ENCODE measurements at regions not wholly inside any gene's neighbourhood (a gene's known extent, or its start where the extent isn't known, plus 50 kb on each side); places are given as distances from the start of the nearest gene placed in this dataset.
A peak's percentile ranks its signal among the peaks of the same experiment; 100 is the strongest.

GRCh38 chr1:67573311-67573872 lies 111.6 kb upstream of the GADD45A start:
- peak overlapping the region; percentile 22; the same call in 1 of the 2 replicates for H2AFZ ChIP-seq (ENCODE audit: low read length)
- H3K9me3 ChIP-seq (ENCODE audit: low read length) = no peaks in the 10 kb centered on the region
- BruUV-seq (replicated peaks) = no TSS peak
- no peak overlapping the region for H3K4me2 ChIP-seq (ENCODE audit: low read length)
- intact Hi-C loops (cut with micrococcal nuclease) = loop anchor here (5.0 kb wide), 1 partner anchor 54 kb away; no protein-coding TSS in a partner anchor
- ChIA-PET POLR2A (ENCODE audit: unreplicated experiment) (no interaction called here), CTCF (interaction anchor here (0.6 kb wide), 1 partner anchor 40 kb away, joined by 5 read pairs; no protein-coding TSS in a partner anchor)
- TF ChIP-seq EZH2phosphoT487 (IDR thresholded peaks at IDR 0.05; ENCODE audit: borderline replicate concordance, low read length) (no peak), EZH2 (IDR thresholded peaks at IDR 0.05; ENCODE audit: low read length, unreplicated experiment) (no peak)
- TF ChIP-seq, protein P1, sequence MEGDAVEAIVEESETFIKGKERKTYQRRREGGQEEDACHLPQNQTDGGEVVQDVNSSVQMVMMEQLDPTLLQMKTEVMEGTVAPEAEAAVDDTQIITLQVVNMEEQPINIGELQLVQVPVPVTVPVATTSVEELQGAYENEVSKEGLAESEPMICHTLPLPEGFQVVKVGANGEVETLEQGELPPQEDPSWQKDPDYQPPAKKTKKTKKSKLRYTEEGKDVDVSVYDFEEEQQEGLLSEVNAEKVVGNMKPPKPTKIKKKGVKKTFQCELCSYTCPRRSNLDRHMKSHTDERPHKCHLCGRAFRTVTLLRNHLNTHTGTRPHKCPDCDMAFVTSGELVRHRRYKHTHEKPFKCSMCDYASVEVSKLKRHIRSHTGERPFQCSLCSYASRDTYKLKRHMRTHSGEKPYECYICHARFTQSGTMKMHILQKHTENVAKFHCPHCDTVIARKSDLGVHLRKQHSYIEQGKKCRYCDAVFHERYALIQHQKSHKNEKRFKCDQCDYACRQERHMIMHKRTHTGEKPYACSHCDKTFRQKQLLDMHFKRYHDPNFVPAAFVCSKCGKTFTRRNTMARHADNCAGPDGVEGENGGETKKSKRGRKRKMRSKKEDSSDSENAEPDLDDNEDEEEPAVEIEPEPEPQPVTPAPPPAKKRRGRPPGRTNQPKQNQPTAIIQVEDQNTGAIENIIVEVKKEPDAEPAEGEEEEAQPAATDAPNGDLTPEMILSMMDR (conservative IDR thresholded peaks at IDR 0.05; ENCODE audit: low read depth, low read length) = no peak
- H3K9ac ChIP-seq (ENCODE audit: low read length) = no peak overlapping the region
- no peaks in the 10 kb centered on the region for H3K36me3 ChIP-seq (ENCODE audit: low read depth, low read length)
- no peak overlapping the region for H3K4me3 ChIP-seq (ENCODE audit: low read length)
- H3K79me2 ChIP-seq (ENCODE audit: low read length) = no peaks in the 10 kb centered on the region
- no peaks in the 10 kb centered on the region for H3K9me2 ChIP-seq (replicated peaks; ENCODE audit: low read length)
- H3K27me3 ChIP-seq (ENCODE audit: low read length) = no peaks in the 10 kb centered on the region
- ATAC-seq (no peak), DNase-seq (no peak)
- H3K27ac ChIP-seq (ENCODE audit: low read length) = no peak overlapping the region
- peaks cover 47% of the 10 kb centered on the region for H3K4me1 ChIP-seq (ENCODE audit: insufficient read depth, low read length)
- H3F3A ChIP-seq (ENCODE audit: low read length, unreplicated experiment) = peaks cover 5% of the 10 kb centered on the region
- no peaks in the 10 kb centered on the region for H4K20me1 ChIP-seq (ENCODE audit: low read length)

DNA sequence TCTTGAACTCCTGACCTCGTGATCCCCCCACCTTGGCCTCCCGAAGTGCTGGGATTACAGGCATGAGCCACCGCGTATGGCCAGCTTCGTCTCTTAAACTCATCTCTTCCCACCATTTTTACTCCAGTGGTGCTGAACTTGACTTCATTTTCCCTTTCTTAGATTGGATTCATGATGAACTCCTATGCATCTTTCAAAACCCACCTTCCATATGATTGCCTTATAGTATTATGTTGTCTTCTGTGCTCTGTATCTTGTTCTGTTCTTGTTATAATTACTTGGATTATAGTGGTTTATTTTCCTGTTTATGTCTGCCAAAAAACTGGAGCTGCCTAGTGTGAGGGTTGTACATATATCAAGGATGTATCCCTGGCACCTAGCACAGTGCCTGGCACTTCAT lies 110.8 kb upstream of the GADD45A start:
- H3K4me3 ChIP-seq (ENCODE audit: low read length) = no peak overlapping the region
- peaks cover 5% of the 10 kb centered on the region for H3F3A ChIP-seq (ENCODE audit: low read length, unreplicated experiment)
- H3K9ac ChIP-seq (ENCODE audit: low read length) = no peak overlapping the region
- no peak for DNase-seq
- TF ChIP-seq, protein P1 (conservative IDR thresholded peaks at IDR 0.05; ENCODE audit: low read depth, low read length) = no peak
- TF ChIP-seq EZH2 (IDR thresholded peaks at IDR 0.05; ENCODE audit: low read length, unreplicated experiment) (no peak), EZH2phosphoT487 (IDR thresholded peaks at IDR 0.05; ENCODE audit: borderline replicate concordance, low read length) (no peak)
- no peaks in the 10 kb centered on the region for H3K9me3 ChIP-seq (ENCODE audit: low read length)
- H3K27ac ChIP-seq (ENCODE audit: low read length) = no peak overlapping the region
- no peak for ATAC-seq
- ChIA-PET POLR2A (ENCODE audit: unreplicated experiment) (no interaction called here), CTCF (interaction anchor here (0.6 kb wide), 1 partner anchor 40 kb away, joined by 5 read pairs; no protein-coding TSS in a partner anchor)
- no TSS peak for BruUV-seq (replicated peaks)
- no peak overlapping the region for H3K4me2 ChIP-seq (ENCODE audit: low read length)
- no peak overlapping the region for H2AFZ ChIP-seq (ENCODE audit: low read length)
- no peaks in the 10 kb centered on the region for H3K9me2 ChIP-seq (replicated peaks; ENCODE audit: low read length)
- H3K36me3 ChIP-seq (ENCODE audit: low read depth, low read length) = no peaks in the 10 kb centered on the region
- H3K4me1 ChIP-seq (ENCODE audit: insufficient read depth, low read length) = peaks cover 47% of the 10 kb centered on the region
- H4K20me1 ChIP-seq (ENCODE audit: low read length) = no peaks in the 10 kb centered on the region
- H3K27me3 ChIP-seq (ENCODE audit: low read length) = no peaks in the 10 kb centered on the region
- no peaks in the 10 kb centered on the region for H3K79me2 ChIP-seq (ENCODE audit: low read length)
- intact Hi-C loops (cut with micrococcal nuclease) = loop anchor here (5.0 kb wide), 1 partner anchor 53 kb away; no protein-coding TSS in a partner anchor

- POLR2A ChIA-PET (ENCODE audit: unreplicated experiment) = no interaction called here
- TF ChIP-seq EZH2phosphoT487 (IDR thresholded peaks at IDR 0.05; ENCODE audit: borderline replicate concordance, low read length) = no peak
- TF ChIP-seq, protein P1 (conservative IDR thresholded peaks at IDR 0.05; ENCODE audit: low read depth, low read length) = no peak
- no peak for TF ChIP-seq EZH2 (IDR thresholded peaks at IDR 0.05; ENCODE audit: low read length, unreplicated experiment)
- no peak overlapping the region for H3K9ac ChIP-seq (ENCODE audit: low read length)
- DNase-seq (peak; percentile 69), ATAC-seq (peak; percentile 53; the same call in 1 of the 2 replicates)
- no peak overlapping the region for H2AFZ ChIP-seq (ENCODE audit: low read length)
- no peaks in the 10 kb centered on the region for H3K9me2 ChIP-seq (replicated peaks; ENCODE audit: low read length)
- CTCF ChIA-PET = no interaction called here
- H3K27me3 ChIP-seq (ENCODE audit: low read length) = no peaks in the 10 kb centered on the region
- no peak overlapping the region for H3K27ac ChIP-seq (ENCODE audit: low read length)
- H4K20me1 ChIP-seq (ENCODE audit: low read length) = no peaks in the 10 kb centered on the region
- H3F3A ChIP-seq (ENCODE audit: low read length, unreplicated experiment) = peaks cover 3% of the 10 kb centered on the region
- no TSS peak for BruUV-seq (replicated peaks)
- peaks cover 39% of the 10 kb centered on the region for H3K4me1 ChIP-seq (ENCODE audit: insufficient read depth, low read length)
- H3K36me3 ChIP-seq (ENCODE audit: low read depth, low read length) = no peaks in the 10 kb centered on the region
- H3K4me2 ChIP-seq (ENCODE audit: low read length) = no peak overlapping the region
- H3K9me3 ChIP-seq (ENCODE audit: low read length) = no peaks in the 10 kb centered on the region
- H3K79me2 ChIP-seq (ENCODE audit: low read length) = no peaks in the 10 kb centered on the region
- H3K4me3 ChIP-seq (ENCODE audit: low read length) = no peak overlapping the region
- intact Hi-C loops (cut with micrococcal nuclease) = no loop called here
These were observed 109.1 kb upstream of the GADD45A start for GRCh38 chr1:67575861-67576260.

Data from PC-3 (cell line).